K562 (cell line): ENCODE measurements at regions not wholly inside any gene's neighbourhood (a gene's known extent, or its start where the extent isn't known, plus 50 kb on each side); places are given as distances from the start of the nearest gene placed in this dataset.

Experiments used
- BCOR ChIP-seq: fragments of 450-650 bp; IDR thresholded peaks from 2 replicates; pipeline ENCODE4 v1.6.1; 2016
- BMI1 ChIP-seq: fragments of 150-350 bp; IDR thresholded peaks from 2 replicates; pipeline ENCODE4 v1.6.1; 2014; ENCODE audit warnings: low read length
- BRD4 ChIP-seq: fragments of 200-600 bp; sonication (generic); IDR thresholded peaks from 2 replicates; pipeline ENCODE4 v1.6.1; 2017; ENCODE audit warnings: inconsistent platforms
- COPS2 ChIP-seq: fragments of 450-650 bp; conservative IDR thresholded peaks from 2 replicates; pipeline ENCODE4 v1.6.1; 2016; ENCODE audit warnings: mild to moderate bottlenecking, moderate library complexity
- CREB1 ChIP-seq, 2 experiments: sonication (generic) in 1 of 2; formaldehyde crosslinking in 1 of 2; IDR thresholded peaks; 2 replicates each; pipeline versions ENCODE4 v1.6.1 to v1.8.0; 2012 to 2022; ENCODE audit warnings: inconsistent platforms in 1 of 2, mild to moderate bottlenecking in 1 of 2, missing genetic modification reagents in 1 of 2, moderate library complexity in 1 of 2
- DDX20 ChIP-seq: fragments of 450-650 bp; IDR thresholded peaks from 2 replicates; pipeline ENCODE4 v1.6.1; 2016; ENCODE audit warnings: missing genetic modification characterization, low read depth, mild to moderate bottlenecking, missing compliant biosample characterization, moderate library complexity
- GABPB2 ChIP-seq: fragments of 250-450 bp; sonication (Bioruptor Pico); conservative IDR thresholded peaks from 2 replicates; pipeline ENCODE4 v1.5.1; 2021; ENCODE audit warnings: mild to moderate bottlenecking
- HEY1 ChIP-seq: fragments of 250-450 bp; sonication (Bioruptor Pico); IDR thresholded peaks from 2 replicates; pipeline ENCODE4 v1.5.0; 2020; ENCODE audit warnings: mild to moderate bottlenecking, moderate library complexity, borderline replicate concordance
- HINFP ChIP-seq: fragments of 450-650 bp; conservative IDR thresholded peaks from 2 replicates; pipeline ENCODE4 v1.6.1; 2016; ENCODE audit warnings: missing genetic modification characterization, low read depth, mild to moderate bottlenecking, control low read depth, missing compliant biosample characterization
- MEIS2 ChIP-seq: fragments of 450-650 bp; IDR thresholded peaks from 2 replicates; pipeline ENCODE4 v1.6.1; 2014; ENCODE audit warnings: mild to moderate bottlenecking; ENCODE audit not compliant: partially characterized antibody
- NR2F6 ChIP-seq: fragments of 450-650 bp; formaldehyde crosslinking; IDR thresholded peaks from 2 replicates; pipeline ENCODE4 v1.4.0; 2020; ENCODE audit warnings: mild to moderate bottlenecking
- RAD21 ChIP-seq, 2 experiments: fragments of 250-450 bp in 1 of 2; fragments of 450-650 bp in 1 of 2; sonication (Bioruptor Pico) in 1 of 2; formaldehyde crosslinking in 1 of 2; IDR thresholded peaks in 1 of 2; conservative IDR thresholded peaks in 1 of 2; 2 replicates each; pipeline versions ENCODE4 v1.4.0 to v1.8.0; 2020 to 2022; ENCODE audit warnings: mild to moderate bottlenecking in 2 of 2, moderate library complexity in 1 of 2
- SMAD2 ChIP-seq: fragments of 150-350 bp; IDR thresholded peaks from 2 replicates; pipeline ENCODE4 v1.6.1; 2014; ENCODE audit warnings: low read depth, mild to moderate bottlenecking, low read length
- SMAD4 ChIP-seq: fragments of 250-450 bp; sonication (Bioruptor Pico); conservative IDR thresholded peaks from 2 replicates; pipeline ENCODE4 v1.8.0; 2021; ENCODE audit warnings: inconsistent platforms, mild to moderate bottlenecking, moderate library complexity
- U2AF1 ChIP-seq: fragments of 200-400 bp; formaldehyde crosslinking; optimal IDR thresholded peaks from 2 replicates; pipeline ENCODE3; 2017; ENCODE audit warnings: mild to moderate bottlenecking, low read depth, low read length, moderate library complexity
- ZBTB9 ChIP-seq: fragments of 450-650 bp; formaldehyde crosslinking; IDR thresholded peaks from 2 replicates; pipeline ENCODE4 v1.4.0; 2020; ENCODE audit warnings: mild to moderate bottlenecking, moderate library complexity
- ZNF12 ChIP-seq: sonication (generic); formaldehyde crosslinking; IDR thresholded peaks from 2 replicates; pipeline ENCODE4 v1.4.0; 2020; ENCODE audit warnings: mild to moderate bottlenecking, missing genetic modification reagents
- TF ChIP-seq, protein P1 (sequence below): sonication (generic); formaldehyde crosslinking; IDR thresholded peaks from 2 replicates; pipeline ENCODE4 v1.8.0; 2023; ENCODE audit warnings: missing genetic modification reagents, mild to moderate bottlenecking, borderline replicate concordance
- TF ChIP-seq, protein P2 (sequence below): fragments of 450-650 bp; formaldehyde crosslinking; IDR thresholded peaks from 2 replicates; pipeline ENCODE4 v1.4.0; 2020; ENCODE audit warnings: mild to moderate bottlenecking, moderate library complexity

GRCh38 chr5:36414869-36415282, 113.2 kb upstream of the RANBP3L start (continued):
- TF ChIP-seq HEY1 (CRISPR knock-in tag), result no peak
- TF ChIP-seq CREB1 (IDR thresholded peaks at IDR 0.05), result no peak
- no peak for TF ChIP-seq CREB1 (CRISPR knock-in tag; IDR thresholded peaks at IDR 0.05)
- TF ChIP-seq MEIS2, result peak; percentile 8
- TF ChIP-seq, protein P1, sequence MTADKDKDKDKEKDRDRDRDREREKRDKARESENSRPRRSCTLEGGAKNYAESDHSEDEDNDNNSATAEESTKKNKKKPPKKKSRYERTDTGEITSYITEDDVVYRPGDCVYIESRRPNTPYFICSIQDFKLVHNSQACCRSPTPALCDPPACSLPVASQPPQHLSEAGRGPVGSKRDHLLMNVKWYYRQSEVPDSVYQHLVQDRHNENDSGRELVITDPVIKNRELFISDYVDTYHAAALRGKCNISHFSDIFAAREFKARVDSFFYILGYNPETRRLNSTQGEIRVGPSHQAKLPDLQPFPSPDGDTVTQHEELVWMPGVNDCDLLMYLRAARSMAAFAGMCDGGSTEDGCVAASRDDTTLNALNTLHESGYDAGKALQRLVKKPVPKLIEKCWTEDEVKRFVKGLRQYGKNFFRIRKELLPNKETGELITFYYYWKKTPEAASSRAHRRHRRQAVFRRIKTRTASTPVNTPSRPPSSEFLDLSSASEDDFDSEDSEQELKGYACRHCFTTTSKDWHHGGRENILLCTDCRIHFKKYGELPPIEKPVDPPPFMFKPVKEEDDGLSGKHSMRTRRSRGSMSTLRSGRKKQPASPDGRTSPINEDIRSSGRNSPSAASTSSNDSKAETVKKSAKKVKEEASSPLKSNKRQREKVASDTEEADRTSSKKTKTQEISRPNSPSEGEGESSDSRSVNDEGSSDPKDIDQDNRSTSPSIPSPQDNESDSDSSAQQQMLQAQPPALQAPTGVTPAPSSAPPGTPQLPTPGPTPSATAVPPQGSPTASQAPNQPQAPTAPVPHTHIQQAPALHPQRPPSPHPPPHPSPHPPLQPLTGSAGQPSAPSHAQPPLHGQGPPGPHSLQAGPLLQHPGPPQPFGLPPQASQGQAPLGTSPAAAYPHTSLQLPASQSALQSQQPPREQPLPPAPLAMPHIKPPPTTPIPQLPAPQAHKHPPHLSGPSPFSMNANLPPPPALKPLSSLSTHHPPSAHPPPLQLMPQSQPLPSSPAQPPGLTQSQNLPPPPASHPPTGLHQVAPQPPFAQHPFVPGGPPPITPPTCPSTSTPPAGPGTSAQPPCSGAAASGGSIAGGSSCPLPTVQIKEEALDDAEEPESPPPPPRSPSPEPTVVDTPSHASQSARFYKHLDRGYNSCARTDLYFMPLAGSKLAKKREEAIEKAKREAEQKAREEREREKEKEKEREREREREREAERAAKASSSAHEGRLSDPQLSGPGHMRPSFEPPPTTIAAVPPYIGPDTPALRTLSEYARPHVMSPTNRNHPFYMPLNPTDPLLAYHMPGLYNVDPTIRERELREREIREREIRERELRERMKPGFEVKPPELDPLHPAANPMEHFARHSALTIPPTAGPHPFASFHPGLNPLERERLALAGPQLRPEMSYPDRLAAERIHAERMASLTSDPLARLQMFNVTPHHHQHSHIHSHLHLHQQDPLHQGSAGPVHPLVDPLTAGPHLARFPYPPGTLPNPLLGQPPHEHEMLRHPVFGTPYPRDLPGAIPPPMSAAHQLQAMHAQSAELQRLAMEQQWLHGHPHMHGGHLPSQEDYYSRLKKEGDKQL (CRISPR knock-in tag), result no peak
- no peak for TF ChIP-seq COPS2
- TF ChIP-seq, protein P2, sequence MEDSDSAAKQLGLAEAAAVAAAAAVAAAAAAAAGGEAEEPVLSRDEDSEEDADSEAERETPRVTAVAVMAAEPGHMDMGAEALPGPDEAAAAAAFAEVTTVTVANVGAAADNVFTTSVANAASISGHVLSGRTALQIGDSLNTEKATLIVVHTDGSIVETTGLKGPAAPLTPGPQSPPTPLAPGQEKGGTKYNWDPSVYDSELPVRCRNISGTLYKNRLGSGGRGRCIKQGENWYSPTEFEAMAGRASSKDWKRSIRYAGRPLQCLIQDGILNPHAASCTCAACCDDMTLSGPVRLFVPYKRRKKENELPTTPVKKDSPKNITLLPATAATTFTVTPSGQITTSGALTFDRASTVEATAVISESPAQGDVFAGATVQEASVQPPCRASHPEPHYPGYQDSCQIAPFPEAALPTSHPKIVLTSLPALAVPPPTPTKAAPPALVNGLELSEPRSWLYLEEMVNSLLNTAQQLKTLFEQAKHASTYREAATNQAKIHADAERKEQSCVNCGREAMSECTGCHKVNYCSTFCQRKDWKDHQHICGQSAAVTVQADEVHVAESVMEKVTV (CRISPR knock-in tag), result peak; percentile 34; the same call in 1 of the 2 replicates
- TF ChIP-seq BRD4, result no peak
- no peak for TF ChIP-seq GABPB2
- no peak for TF ChIP-seq NR2F6 (CRISPR knock-in tag)
- TF ChIP-seq BCOR, result no peak
- no peak for TF ChIP-seq SMAD2
- peak; percentile 69 to 79 for TF ChIP-seq RAD21 (CRISPR knock-in tag; conservative IDR thresholded peaks at IDR 0.05 in 1 of 2, IDR thresholded peaks at IDR 0.05 in 1 of 2)
- TF ChIP-seq HINFP (tag), result no peak
- no peak for TF ChIP-seq ZNF12 (CRISPR knock-in tag)
- TF ChIP-seq DDX20 (tag), result no peak
- no peak for TF ChIP-seq BMI1
- TF ChIP-seq SMAD4 (CRISPR knock-in tag), result no peak
- TF ChIP-seq ZBTB9 (CRISPR knock-in tag), result no peak
- no peak for TF ChIP-seq U2AF1
